ENCODE measurements at regions not wholly inside any gene's neighbourhood (a gene's known extent, or its start where the extent isn't known, plus 50 kb on each side); places are given as distances from the start of the nearest gene placed in this dataset.
"Not testable (repeated sequence)": the region's sequence is repeated elsewhere in the genome, so short reads cannot be mapped to it uniquely, and the experiment has no call there.

GRCh38 chr2:39922679-39923405 lies 143.8 kb upstream of the THUMPD2 start:
- no peak overlapping the region for H3K4me3 ChIP-seq (ENCODE audit: low read depth, poor library complexity, severe bottlenecking)
- intact Hi-C loops (cut with DNase I; ENCODE audit: low total_unique reads), result no loop called here
- TF ChIP-seq CTCF (IDR thresholded peaks at IDR 0.05) (no peak), POLR2A (IDR thresholded peaks at IDR 0.05) (no peak)
- DNase-seq (ENCODE audit: low spot score in 2 of 2), result no peak
- 85 to 90% methylated on average over 5 of the region's 5 CpGs for WGBS, 2 donors

GRCh38 chr2:39920307-39920801 lies 141.3 kb upstream of the THUMPD2 start:
- TF ChIP-seq CTCF (IDR thresholded peaks at IDR 0.05), result no peak
- TF ChIP-seq POLR2A (IDR thresholded peaks at IDR 0.05), result no peak
- DNase-seq (ENCODE audit: low spot score in 2 of 2), result no peak
- WGBS, 2 donors, result 53 to 56% methylated on average over 3 to 5 of the region's 5 CpGs

GRCh38 chr2:39919511-39920306 lies 140.7 kb upstream of the THUMPD2 start:
- 91 to 92% methylated on average over 5 of the region's 5 CpGs for WGBS, 2 donors
- DNase-seq (ENCODE audit: low spot score in 2 of 2), result no peak
- TF ChIP-seq CTCF (IDR thresholded peaks at IDR 0.05) (no peak), POLR2A (IDR thresholded peaks at IDR 0.05) (no peak)
- no peak overlapping the region for H3K4me3 ChIP-seq (ENCODE audit: low read depth, poor library complexity, severe bottlenecking)
- intact Hi-C loops (cut with DNase I; ENCODE audit: low total_unique reads), result loop anchor here (10.0 kb wide), 2 partner anchors 645 to 1865 kb away; no protein-coding TSS in a partner anchor

More at GRCh38 chr2:39920307-39920801, 141.3 kb upstream of the THUMPD2 start:
- intact Hi-C loops (cut with DNase I; ENCODE audit: low total_unique reads), result no loop called here
- no peak overlapping the region for H3K4me3 ChIP-seq (ENCODE audit: low read depth, poor library complexity, severe bottlenecking)

GRCh38 chr2:39918886-39919285 lies 139.8 kb upstream of the THUMPD2 start:
- DNase-seq (ENCODE audit: low spot score in 2 of 2), result no peak
- H3K4me3 ChIP-seq (ENCODE audit: low read depth, poor library complexity, severe bottlenecking), result no peak overlapping the region
- TF ChIP-seq CTCF (IDR thresholded peaks at IDR 0.05) (no peak), POLR2A (IDR thresholded peaks at IDR 0.05) (no peak)
- intact Hi-C loops (cut with DNase I; ENCODE audit: low total_unique reads), result loop anchor here (10.0 kb wide), 2 partner anchors 646 to 1866 kb away; no protein-coding TSS in a partner anchor

- DNase-seq (ENCODE audit: low spot score in 2 of 2); H3K4me3 ChIP-seq (ENCODE audit: low read depth, poor library complexity, severe bottlenecking): not testable (repeated sequence)
- intact Hi-C loops (cut with DNase I; ENCODE audit: low total_unique reads), result loop anchor here (10.0 kb wide), 2 partner anchors 647 to 1867 kb away; no protein-coding TSS in a partner anchor
- WGBS, 2 donors, result 92 to 100% methylated on average over 1 of the region's 1 CpG
These were observed 138.3 kb upstream of the THUMPD2 start for GRCh38 chr2:39917371-39917770.

- intact Hi-C loops (cut with DNase I; ENCODE audit: low total_unique reads), result loop anchor here (10.0 kb wide), 2 partner anchors 650 to 1870 kb away; no protein-coding TSS in a partner anchor
- DNase-seq (ENCODE audit: low spot score in 2 of 2), result no peak
- H3K4me3 ChIP-seq (ENCODE audit: low read depth, poor library complexity, severe bottlenecking), result no peak overlapping the region
- 91 to 92% methylated on average over 2 of the region's 2 CpGs for WGBS, 2 donors
- TF ChIP-seq CTCF (IDR thresholded peaks at IDR 0.05), result no peak
- TF ChIP-seq POLR2A (IDR thresholded peaks at IDR 0.05), result no peak
These were observed 135.9 kb upstream of the THUMPD2 start for GRCh38 chr2:39914949-39915348.
